ENCODE measurements at regions not wholly inside any gene's neighbourhood (a gene's known extent, or its start where the extent isn't known, plus 50 kb on each side); places are given as distances from the start of the nearest gene placed in this dataset.

GRCh38 chr5:174317256-174317894, 271.9 kb downstream of the NSG2 start:
- H3K27ac Mint-ChIP-seq, result no peak overlapping the region
- H3K36me3 Mint-ChIP-seq, result no peaks in the 10 kb centered on the region
- no peak overlapping the region for H3K4me3 Mint-ChIP-seq
- H3K27me3 Mint-ChIP-seq, result peaks cover 29% of the 10 kb centered on the region
- no peaks in the 10 kb centered on the region for H3K4me1 Mint-ChIP-seq
- H3K9me3 Mint-ChIP-seq, result no peaks in the 10 kb centered on the region

GRCh38 chr5:174318578-174318977, 273.1 kb downstream of the NSG2 start:
- peaks cover 27% of the 10 kb centered on the region for H3K27me3 Mint-ChIP-seq
- H3K9me3 Mint-ChIP-seq, result no peaks in the 10 kb centered on the region
- H3K4me3 Mint-ChIP-seq, result no peak overlapping the region
- H3K36me3 Mint-ChIP-seq, result no peaks in the 10 kb centered on the region
- H3K27ac Mint-ChIP-seq, result no peak overlapping the region
- H3K4me1 Mint-ChIP-seq, result no peaks in the 10 kb centered on the region

GRCh38 chr5:174319551-174319950, 274.0 kb downstream of the NSG2 start:
- no peak overlapping the region for H3K27ac Mint-ChIP-seq
- peaks cover 30% of the 10 kb centered on the region for H3K27me3 Mint-ChIP-seq
- no peak overlapping the region for H3K4me3 Mint-ChIP-seq
- no peaks in the 10 kb centered on the region for H3K36me3 Mint-ChIP-seq
- no peaks in the 10 kb centered on the region for H3K9me3 Mint-ChIP-seq
- H3K4me1 Mint-ChIP-seq, result no peaks in the 10 kb centered on the region

GRCh38 chr5:174320051-174320450, 274.5 kb downstream of the NSG2 start:
- Mint-ChIP-seq H3K27ac (no peak overlapping the region), H3K4me3 (no peak overlapping the region), H3K27me3 (peaks cover 27% of the 10 kb centered on the region), H3K9me3 (no peaks in the 10 kb centered on the region), H3K36me3 (no peaks in the 10 kb centered on the region), H3K4me1 (no peaks in the 10 kb centered on the region)

- no peaks in the 10 kb centered on the region for H3K4me1 Mint-ChIP-seq
- no peaks in the 10 kb centered on the region for H3K9me3 Mint-ChIP-seq
- no peaks in the 10 kb centered on the region for H3K36me3 Mint-ChIP-seq
- no peak overlapping the region for H3K27ac Mint-ChIP-seq
- no peak overlapping the region for H3K4me3 Mint-ChIP-seq
- H3K27me3 Mint-ChIP-seq, result peaks cover 25% of the 10 kb centered on the region
These were observed 278.4 kb downstream of the NSG2 start for GRCh38 chr5:174323878-174324281.

GRCh38 chr5:174324680-174325079, 279.2 kb downstream of the NSG2 start:
- no peak overlapping the region for H3K27ac Mint-ChIP-seq
- no peaks in the 10 kb centered on the region for H3K4me1 Mint-ChIP-seq
- no peaks in the 10 kb centered on the region for H3K9me3 Mint-ChIP-seq
- H3K27me3 Mint-ChIP-seq, result peaks cover 24% of the 10 kb centered on the region
- H3K4me3 Mint-ChIP-seq, result no peak overlapping the region
- H3K36me3 Mint-ChIP-seq, result no peaks in the 10 kb centered on the region

- no peak overlapping the region for H3K27ac Mint-ChIP-seq
- no peaks in the 10 kb centered on the region for H3K36me3 Mint-ChIP-seq
- H3K9me3 Mint-ChIP-seq, result no peaks in the 10 kb centered on the region
- no peak overlapping the region for H3K4me3 Mint-ChIP-seq
- peaks cover 27% of the 10 kb centered on the region for H3K27me3 Mint-ChIP-seq
- H3K4me1 Mint-ChIP-seq, result no peaks in the 10 kb centered on the region
These were observed 279.9 kb downstream of the NSG2 start for GRCh38 chr5:174325431-174325830.

- Mint-ChIP-seq H3K9me3 (no peaks in the 10 kb centered on the region), H3K4me3 (no peak overlapping the region), H3K27me3 (peaks cover 26% of the 10 kb centered on the region), H3K27ac (no peak overlapping the region), H3K36me3 (no peaks in the 10 kb centered on the region), H3K4me1 (no peaks in the 10 kb centered on the region)
These were observed 280.5 kb downstream of the NSG2 start for GRCh38 chr5:174325961-174326360.

GRCh38 chr5:174326372-174326771, 280.9 kb downstream of the NSG2 start:
- Mint-ChIP-seq H3K4me1 (no peaks in the 10 kb centered on the region), H3K27ac (no peak overlapping the region), H3K4me3 (no peak overlapping the region), H3K9me3 (no peaks in the 10 kb centered on the region), H3K27me3 (peaks cover 23% of the 10 kb centered on the region), H3K36me3 (no peaks in the 10 kb centered on the region)

- Mint-ChIP-seq H3K27me3 (peaks cover 17% of the 10 kb centered on the region), H3K4me3 (no peak overlapping the region), H3K27ac (no peak overlapping the region), H3K36me3 (no peaks in the 10 kb centered on the region), H3K9me3 (no peaks in the 10 kb centered on the region), H3K4me1 (no peaks in the 10 kb centered on the region)
These were observed 281.9 kb downstream of the NSG2 start for GRCh38 chr5:174327317-174327864.

GRCh38 chr5:174327896-174328295, 282.4 kb downstream of the NSG2 start:
- H3K9me3 Mint-ChIP-seq, result no peaks in the 10 kb centered on the region
- H3K27ac Mint-ChIP-seq, result no peak overlapping the region
- H3K27me3 Mint-ChIP-seq, result peaks cover 12% of the 10 kb centered on the region
- no peaks in the 10 kb centered on the region for H3K4me1 Mint-ChIP-seq
- H3K36me3 Mint-ChIP-seq, result no peaks in the 10 kb centered on the region
- no peak overlapping the region for H3K4me3 Mint-ChIP-seq

GRCh38 chr5:174328631-174329299, 283.3 kb downstream of the NSG2 start:
- Mint-ChIP-seq H3K36me3 (no peaks in the 10 kb centered on the region), H3K27ac (no peak overlapping the region), H3K27me3 (peaks cover 10% of the 10 kb centered on the region), H3K9me3 (no peaks in the 10 kb centered on the region), H3K4me1 (no peaks in the 10 kb centered on the region), H3K4me3 (no peak overlapping the region)

GRCh38 chr5:174329738-174330137, 284.2 kb downstream of the NSG2 start:
- Mint-ChIP-seq H3K27ac (no peak overlapping the region), H3K9me3 (no peaks in the 10 kb centered on the region), H3K36me3 (no peaks in the 10 kb centered on the region), H3K4me1 (no peaks in the 10 kb centered on the region), H3K27me3 (peaks cover 5% of the 10 kb centered on the region), H3K4me3 (no peak overlapping the region)

GRCh38 chr5:174335682-174336364, 290.3 kb downstream of the NSG2 start:
- Mint-ChIP-seq H3K36me3 (no peaks in the 10 kb centered on the region), H3K27me3 (peaks cover 8% of the 10 kb centered on the region), H3K4me3 (no peak overlapping the region)

GRCh38 chr5:174336479-174336878, 291.0 kb downstream of the NSG2 start:
- Mint-ChIP-seq H3K36me3 (no peaks in the 10 kb centered on the region), H3K27ac (no peak overlapping the region), H3K4me1 (no peaks in the 10 kb centered on the region), H3K9me3 (no peaks in the 10 kb centered on the region), H3K27me3 (peaks cover 8% of the 10 kb centered on the region), H3K4me3 (no peak overlapping the region)

More at GRCh38 chr5:174335682-174336364, 290.3 kb downstream of the NSG2 start:
- H3K4me1 Mint-ChIP-seq, result no peaks in the 10 kb centered on the region
- H3K9me3 Mint-ChIP-seq, result no peaks in the 10 kb centered on the region
- H3K27ac Mint-ChIP-seq, result no peak overlapping the region

All from activated naive CD4-positive, alpha-beta T cell treated with anti-CD3 and anti-CD28 coated beads, Interleukin-2, amount 50 U/mL, for 24 hours (primary cell).